ENCODE measurements at regions not wholly inside any gene's neighbourhood (a gene's known extent, or its start where the extent isn't known, plus 50 kb on each side); places are given as distances from the start of the nearest gene placed in this dataset.
"Not testable (repeated sequence)": the region's sequence is repeated elsewhere in the genome, so short reads cannot be mapped to it uniquely, and the experiment has no call there.

GRCh38 chr10:2326411-2326810 lies 589.1 kb upstream of the ADARB2 start:
- DNase-seq (ENCODE audit: low spot score in 2 of 2) (no peak), FAIRE-seq (no peak)

- not testable (repeated sequence) for DNase-seq (ENCODE audit: low spot score in 2 of 2); FAIRE-seq
Measured at GRCh38 chr10:2315045-2315485, 577.7 kb upstream of the ADARB2 start.

DNA sequence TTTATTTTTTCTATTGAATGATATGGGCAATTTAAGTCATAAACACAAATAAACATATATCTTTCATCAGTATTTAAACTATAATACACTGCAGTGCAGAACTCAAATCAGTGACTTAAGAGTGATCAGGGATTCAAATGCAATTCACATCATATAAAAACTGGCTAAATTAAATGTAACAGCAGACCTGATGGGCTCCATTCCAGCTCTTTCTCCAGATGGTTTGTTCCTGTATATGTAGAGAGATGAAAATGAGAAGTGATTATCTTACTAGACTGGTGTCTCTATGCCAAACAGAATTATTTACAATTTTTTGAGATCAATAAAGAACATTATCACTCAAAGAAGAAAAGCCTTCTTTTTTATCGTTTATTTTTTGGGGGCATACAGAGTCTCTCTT lies 568.8 kb upstream of the ADARB2 start:
- DNase-seq (ENCODE audit: low spot score in 2 of 2) = no peak
- no peak for FAIRE-seq

DNA sequence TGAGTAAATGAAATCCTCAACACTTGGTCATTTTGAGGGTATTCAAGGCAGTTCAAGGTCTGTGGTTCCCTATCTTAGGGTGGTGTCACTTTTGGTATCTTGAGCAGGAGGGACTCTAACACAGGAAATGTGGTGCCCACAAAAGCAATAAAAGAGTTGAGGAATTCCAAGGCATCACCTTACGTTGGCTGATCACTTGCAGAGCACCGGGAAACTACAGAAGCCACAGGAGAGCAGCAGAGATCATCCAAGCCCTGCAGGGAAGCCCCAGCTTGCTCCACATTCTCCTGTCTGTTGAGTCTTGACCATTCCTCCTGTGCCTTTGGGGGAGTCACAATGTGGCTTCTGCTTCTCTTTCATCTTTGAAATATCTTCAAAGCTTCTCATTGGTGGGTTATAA lies 565.8 kb upstream of the ADARB2 start:
- no peak for FAIRE-seq
- DNase-seq (ENCODE audit: low spot score in 2 of 2) = no peak

DNA sequence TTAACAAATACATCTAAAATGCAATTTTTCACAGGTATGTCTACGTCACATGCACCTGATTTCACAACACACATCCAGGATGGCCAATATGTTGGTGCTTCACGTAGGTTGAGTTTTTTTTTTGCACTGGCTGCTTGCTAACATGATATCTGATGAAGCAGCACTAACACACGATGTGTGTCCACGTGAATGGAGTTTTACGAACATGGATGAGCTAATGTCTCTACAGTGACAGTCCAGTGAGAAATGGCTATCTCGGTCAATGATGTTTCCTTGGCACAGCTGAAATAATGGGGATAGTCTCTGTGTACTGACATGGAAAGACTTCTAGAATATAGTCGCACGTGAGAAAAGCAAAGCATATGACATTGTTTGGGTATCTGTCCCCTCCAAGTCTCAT lies 563.9 kb upstream of the ADARB2 start:
- DNase-seq (ENCODE audit: low spot score in 2 of 2) = no peak
- FAIRE-seq = no peak

DNA sequence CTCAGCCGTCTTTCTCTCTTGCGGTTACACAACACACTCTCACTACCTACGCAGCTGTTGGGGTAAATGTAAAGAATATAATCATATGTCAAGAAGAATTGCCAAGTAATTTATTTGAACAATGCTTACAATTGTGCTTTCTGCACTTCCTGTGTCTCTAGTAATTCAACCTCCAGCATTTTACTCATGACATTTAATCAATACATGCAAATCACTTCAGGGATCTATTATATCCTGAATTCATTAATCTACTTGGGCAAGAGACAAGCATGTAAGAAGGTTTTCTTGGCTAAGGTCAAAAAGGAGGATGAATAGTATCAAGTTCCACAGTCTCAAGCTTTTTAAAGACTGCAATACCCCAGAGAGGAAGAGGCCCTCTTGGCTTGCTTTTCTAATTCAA lies 562.9 kb upstream of the ADARB2 start:
- DNase-seq (ENCODE audit: low spot score in 2 of 2) (no peak), FAIRE-seq (no peak)

DNA sequence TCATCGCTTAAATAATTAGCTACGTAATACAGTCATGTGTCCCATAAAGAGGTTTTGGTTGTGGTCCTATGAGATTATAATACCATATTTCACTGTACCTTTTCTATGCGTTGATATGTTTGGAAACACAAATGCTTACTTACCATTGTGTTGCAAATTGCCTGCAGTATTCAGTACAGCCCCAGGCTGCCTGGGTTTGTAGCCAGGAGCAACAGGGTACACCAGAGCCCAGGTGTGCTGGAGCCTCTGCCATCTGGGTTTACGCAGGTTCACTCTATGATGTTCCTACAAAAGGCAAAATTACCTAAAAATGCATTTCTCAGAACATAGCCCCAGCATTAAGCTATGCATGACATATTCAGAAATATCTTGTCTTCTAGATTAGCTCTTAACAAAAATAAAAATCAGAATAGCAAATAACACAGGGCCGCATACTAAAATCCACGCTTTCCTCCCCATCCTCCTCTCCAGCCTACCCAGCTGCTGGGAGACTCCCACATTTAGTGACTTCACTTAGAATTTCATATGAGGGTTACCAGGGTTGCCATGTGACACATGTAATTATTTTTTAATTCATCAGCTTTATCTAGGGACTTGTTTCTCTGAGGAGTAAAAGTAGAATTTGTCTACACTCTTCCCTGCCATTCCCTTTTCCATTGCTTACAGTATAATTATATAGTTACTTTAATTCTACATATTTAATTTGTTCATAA lies 559.0 kb upstream of the ADARB2 start:
- DNase-seq (ENCODE audit: low spot score in 2 of 2) = no peak
- no peak for FAIRE-seq

GRCh38 chr10:2294739-2295138 lies 557.4 kb upstream of the ADARB2 start:
- no peak for DNase-seq (ENCODE audit: low spot score in 2 of 2)
- no peak for FAIRE-seq

- DNase-seq (ENCODE audit: low spot score in 2 of 2) (no peak), FAIRE-seq (no peak)
Measured at GRCh38 chr10:2284071-2284470, 546.7 kb upstream of the ADARB2 start.

DNA sequence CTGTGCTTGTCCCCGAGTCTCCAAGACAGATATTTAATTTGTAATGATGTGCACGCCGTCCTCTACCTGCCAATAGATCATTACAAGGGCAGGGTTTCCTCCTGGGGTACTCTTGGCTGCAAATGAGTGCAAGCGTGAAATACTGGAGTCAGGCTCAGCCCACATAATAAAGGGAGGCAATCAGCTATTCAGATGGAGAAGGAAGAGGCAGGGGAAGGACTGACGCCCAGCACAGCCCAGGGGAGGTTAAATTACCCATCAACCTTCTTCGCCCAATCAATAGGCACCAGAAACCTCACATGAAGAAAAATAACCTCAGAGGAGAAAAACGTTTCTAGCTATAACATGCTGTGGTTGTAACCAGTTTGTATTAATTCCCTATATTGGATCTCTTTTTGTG lies 544.9 kb upstream of the ADARB2 start:
- no peak for FAIRE-seq
- DNase-seq (ENCODE audit: low spot score in 2 of 2) = no peak

- no peak for FAIRE-seq
- no peak for DNase-seq (ENCODE audit: low spot score in 2 of 2)
Measured at GRCh38 chr10:2280713-2281300, 543.5 kb upstream of the ADARB2 start.

GRCh38 chr10:2279711-2280110 lies 542.4 kb upstream of the ADARB2 start:
- DNase-seq (ENCODE audit: low spot score in 2 of 2) = no peak
- no peak for FAIRE-seq

GRCh38 chr10:2278363-2278762 lies 541.0 kb upstream of the ADARB2 start:
- FAIRE-seq (no peak), DNase-seq (ENCODE audit: low spot score in 2 of 2) (no peak)

DNA sequence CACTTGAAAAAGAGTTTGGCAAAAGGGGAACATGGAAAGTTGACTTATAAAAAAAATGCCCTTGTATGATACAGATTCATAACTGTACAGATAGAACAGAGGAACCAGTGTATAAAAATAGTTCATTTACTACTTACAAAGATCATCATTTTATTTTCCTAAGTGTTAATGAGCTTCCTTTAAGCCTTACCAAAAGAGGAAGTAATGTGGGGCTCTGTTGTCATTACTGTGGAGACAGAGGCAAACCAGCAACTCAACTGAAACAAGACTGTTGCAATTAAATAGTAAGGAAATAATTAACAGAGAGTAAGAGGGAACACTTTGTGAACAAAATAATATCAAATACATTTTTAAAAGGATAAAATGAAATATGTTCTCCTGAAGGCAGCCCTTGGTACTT lies 526.2 kb upstream of the ADARB2 start:
- FAIRE-seq = no peak
- no peak for DNase-seq (ENCODE audit: low spot score in 2 of 2)

DNA sequence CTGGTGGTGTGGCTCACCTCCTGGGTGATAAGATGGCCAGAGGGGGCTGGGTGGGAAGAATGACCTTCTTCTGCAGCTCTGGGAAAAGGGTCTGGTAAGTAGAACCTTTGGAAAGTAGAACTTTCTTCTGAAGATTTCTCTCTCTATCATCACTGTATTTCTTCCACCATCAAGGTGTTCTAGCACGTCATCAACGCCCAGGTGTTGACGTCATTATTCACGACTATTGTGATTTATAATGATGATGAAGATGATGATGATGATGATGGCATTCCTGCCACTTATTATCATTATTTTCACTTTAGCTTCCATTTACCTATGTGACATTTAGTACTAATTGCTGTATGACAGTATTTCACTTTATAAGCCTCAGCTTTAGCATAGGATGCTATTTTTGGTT lies 525.6 kb upstream of the ADARB2 start:
- DNase-seq (ENCODE audit: low spot score in 2 of 2) (no peak), FAIRE-seq (no peak)

DNA sequence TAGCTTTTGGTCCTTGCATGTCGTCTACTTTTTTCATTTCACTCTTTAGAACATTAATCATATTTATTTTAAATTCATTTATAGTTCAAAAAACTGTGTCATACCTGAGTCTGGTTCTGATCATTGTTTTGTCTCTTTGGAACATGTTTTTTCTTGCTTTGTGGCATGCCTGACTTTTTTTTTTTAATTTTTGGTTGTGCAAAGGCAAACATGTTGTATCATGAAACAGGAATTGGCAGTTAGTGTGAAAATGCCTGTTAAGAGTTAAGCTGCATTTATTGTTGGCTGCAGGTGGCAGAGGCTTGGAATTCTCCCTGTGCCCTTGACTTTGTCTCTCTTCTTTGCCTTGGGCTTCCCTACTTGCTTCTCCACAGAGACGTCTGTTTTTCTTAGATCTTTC lies 525.0 kb upstream of the ADARB2 start:
- DNase-seq (ENCODE audit: low spot score in 2 of 2) (no peak), FAIRE-seq (no peak)

DNA sequence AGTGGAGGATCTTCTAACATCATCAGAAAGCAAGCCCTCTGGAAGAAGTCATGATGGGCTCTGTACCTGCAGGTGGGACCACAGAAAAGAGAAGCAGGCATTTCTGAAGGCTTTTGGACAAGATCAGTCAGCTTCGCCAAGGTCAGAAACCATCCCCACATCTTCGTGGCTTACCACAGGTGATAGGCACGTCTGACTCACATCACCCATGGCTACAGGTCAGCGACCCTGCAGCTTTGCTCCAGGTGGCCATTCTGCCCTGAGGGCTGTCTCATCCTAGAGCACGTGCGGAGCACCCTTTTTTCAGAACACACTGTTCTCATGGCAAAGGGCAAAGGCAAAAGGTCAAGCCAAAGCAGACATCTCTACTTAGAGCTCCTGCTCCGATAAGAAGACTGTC lies 518.9 kb upstream of the ADARB2 start:
- FAIRE-seq = no peak
- DNase-seq (ENCODE audit: low spot score in 2 of 2) = no peak

DNA sequence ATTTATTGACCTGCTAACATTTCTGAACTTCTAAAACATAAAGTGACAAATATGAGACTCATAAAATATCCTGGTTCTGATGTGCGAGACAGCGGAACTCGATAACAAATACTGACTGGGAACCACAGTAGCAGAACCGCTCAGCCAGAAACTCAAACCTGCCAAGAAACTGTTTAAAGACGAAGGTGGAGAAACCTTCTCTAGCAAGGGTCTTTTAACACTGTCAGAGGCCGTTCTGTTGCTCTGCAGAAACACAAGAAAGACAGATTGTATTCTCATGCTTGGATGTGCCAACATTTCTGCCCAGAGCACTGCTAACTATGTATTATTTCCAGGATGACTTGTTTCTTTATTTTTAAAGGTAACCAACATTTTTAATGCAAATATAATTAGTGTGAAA lies 514.8 kb upstream of the ADARB2 start:
- no peak for FAIRE-seq
- no peak for DNase-seq (ENCODE audit: low spot score in 2 of 2)

DNA sequence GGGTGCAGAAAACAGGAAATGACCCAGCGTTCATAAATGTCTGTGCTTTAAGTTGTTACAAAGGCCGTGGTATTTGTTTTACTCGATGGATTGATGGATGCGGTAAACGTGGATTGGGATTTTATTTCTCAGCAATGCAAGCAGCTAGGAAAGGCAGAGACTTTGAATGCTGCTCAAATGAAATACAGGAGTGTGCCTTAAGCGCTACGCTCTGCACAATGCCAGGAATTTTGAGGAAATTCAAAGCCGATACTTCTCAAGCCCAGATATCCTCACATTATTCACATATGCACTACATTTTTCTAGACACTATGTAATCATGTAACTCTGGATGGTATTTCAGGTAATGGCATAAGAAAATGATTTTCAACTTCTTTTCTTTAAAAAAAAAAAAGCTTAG lies 514.3 kb upstream of the ADARB2 start:
- FAIRE-seq = no peak
- DNase-seq (ENCODE audit: low spot score in 2 of 2) = no peak

DNA sequence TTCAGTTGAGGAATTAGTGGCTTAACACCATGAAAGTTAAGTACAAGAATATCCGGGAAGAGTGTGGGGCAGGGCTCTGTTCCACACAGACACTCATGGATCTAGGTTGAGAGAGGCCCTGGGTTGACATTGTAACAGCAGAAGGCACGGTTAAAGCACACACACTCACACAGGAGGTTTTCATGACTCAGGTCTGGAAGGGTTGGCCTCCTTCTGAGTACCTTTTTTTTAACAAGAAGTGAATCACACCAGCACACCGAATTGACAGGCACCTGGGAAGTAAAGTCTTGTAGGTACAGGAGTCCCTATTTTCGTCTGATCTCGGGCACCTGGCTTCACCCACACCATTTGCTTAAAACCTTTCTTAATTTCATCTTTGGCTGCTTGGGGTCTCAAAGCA lies 509.4 kb upstream of the ADARB2 start:
- no peak for DNase-seq (ENCODE audit: low spot score in 2 of 2)
- no peak for FAIRE-seq

- FAIRE-seq (no peak), DNase-seq (ENCODE audit: low spot score in 2 of 2) (no peak)
Measured at GRCh38 chr10:2245580-2245979, 508.3 kb upstream of the ADARB2 start.

GRCh38 chr10:2244471-2244870 lies 507.1 kb upstream of the ADARB2 start:
- DNase-seq (ENCODE audit: low spot score in 2 of 2) = no peak
- no peak for FAIRE-seq

DNA sequence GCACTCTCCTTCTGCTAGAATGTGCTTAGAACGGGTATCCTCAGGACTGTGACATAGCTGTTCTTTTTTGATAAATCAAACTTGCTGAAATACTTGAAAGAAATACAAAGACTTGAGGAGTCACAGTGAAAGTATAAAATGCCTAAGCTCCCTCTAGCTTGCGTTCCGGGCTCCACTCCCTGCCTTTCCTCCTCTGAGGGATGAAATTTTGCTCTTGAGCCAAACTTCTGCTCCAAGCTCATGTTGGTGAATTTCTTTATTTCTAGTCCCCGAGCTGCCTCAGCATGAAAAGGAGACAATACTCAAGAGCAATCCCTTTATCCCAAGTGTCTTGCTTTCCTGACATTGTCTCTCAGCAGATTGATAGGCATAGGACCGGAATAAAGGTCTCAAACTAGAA lies 499.6 kb upstream of the ADARB2 start:
- FAIRE-seq = no peak
- DNase-seq (ENCODE audit: low spot score in 2 of 2) = no peak

Measured in frontal cortex (tissue), 3 donors.